DOHH2 (cell line): ENCODE measurements at regions not wholly inside any gene's neighbourhood (a gene's known extent, or its start where the extent isn't known, plus 50 kb on each side); places are given as distances from the start of the nearest gene placed in this dataset.

Experiments used
- CTCF ChIP-seq: fragments of 200-600 bp; sonication (generic); IDR thresholded peaks from one replicate; pipeline ENCODE4 v1.5.1; 2014; ENCODE audit warnings: antibody characterized with exemption, mild to moderate bottlenecking, low read depth, low read length; ENCODE audit not compliant: poor library complexity, severe bottlenecking
- EZH2phosphoT487 ChIP-seq: fragments of 200-600 bp; sonication (generic); IDR thresholded peaks from 2 replicates; pipeline ENCODE4 v1.6.1; 2017; ENCODE audit warnings: borderline replicate concordance, mild to moderate bottlenecking, antibody characterized with exemption, low read length, moderate library complexity, mixed read lengths

DNA sequence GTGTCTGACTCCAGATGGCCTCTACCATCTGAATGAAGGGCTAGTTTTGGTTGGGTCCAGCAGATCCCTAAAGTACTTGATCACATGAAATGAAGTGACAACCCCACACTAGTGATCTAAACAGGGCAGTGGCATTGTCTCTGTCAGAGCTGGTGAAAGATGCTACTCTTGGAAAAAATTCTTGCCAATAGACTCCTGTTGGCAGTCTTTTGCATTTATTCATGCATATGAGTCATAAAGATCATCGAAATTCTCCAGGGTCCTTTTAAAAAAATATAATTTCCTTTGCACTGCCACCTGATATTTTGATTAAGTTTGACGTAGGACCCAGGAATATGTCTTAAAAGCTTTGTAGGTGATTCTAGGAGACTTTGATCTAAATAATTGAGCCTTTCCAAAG, 135.1 kb upstream of the ELL2 start:
- no peak for TF ChIP-seq CTCF
- no peak for TF ChIP-seq EZH2phosphoT487
